ENCODE measurements at regions not wholly inside any gene's neighbourhood (a gene's known extent, or its start where the extent isn't known, plus 50 kb on each side); places are given as distances from the start of the nearest gene placed in this dataset.

DNA sequence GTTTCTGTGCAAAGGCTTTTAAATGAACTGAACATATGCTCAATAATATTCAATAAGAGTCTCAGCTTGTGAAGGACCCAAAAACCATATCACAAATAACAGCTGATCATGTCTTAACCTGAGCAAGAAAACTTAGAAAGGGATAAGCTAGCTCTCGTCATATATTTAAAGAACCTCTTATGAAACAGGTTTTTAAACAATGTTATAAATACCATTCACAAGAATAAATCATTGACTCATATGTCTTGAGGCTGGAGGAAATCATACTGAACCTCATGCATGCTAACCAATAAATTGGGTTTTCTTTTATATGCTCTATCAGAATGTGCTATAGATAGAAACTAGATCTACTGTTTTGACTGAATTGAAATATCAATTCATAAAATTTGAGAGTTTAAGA is 426.9 kb downstream of the NOVA1 start:
- Histone ChIP-seq H3K9me3 (ENCODE audit: control insufficient read depth, insufficient read depth, low read length) (no peaks in the 10 kb centered on the region), H3K36me3 (ENCODE audit: control insufficient read depth, insufficient read depth, low read length) (no peaks in the 10 kb centered on the region), H3K27me3 (ENCODE audit: control insufficient read depth, insufficient read depth, low read length) (no peaks in the 10 kb centered on the region), H3K4me1 (ENCODE audit: control insufficient read depth, insufficient read depth, low read length) (no peaks in the 10 kb centered on the region), H3K27ac (ENCODE audit: low read depth, low read length) (no peak overlapping the region), H3K4me3 (ENCODE audit: low read depth, low read length) (no peak overlapping the region)
- no peak for DNase-seq (ENCODE audit: low read depth in 4 of 6, low spot score in 6 of 6)
- no CpG with 5 or more reads among the region's 1 CpG for WGBS (ENCODE audit: insufficient coverage)

DNA sequence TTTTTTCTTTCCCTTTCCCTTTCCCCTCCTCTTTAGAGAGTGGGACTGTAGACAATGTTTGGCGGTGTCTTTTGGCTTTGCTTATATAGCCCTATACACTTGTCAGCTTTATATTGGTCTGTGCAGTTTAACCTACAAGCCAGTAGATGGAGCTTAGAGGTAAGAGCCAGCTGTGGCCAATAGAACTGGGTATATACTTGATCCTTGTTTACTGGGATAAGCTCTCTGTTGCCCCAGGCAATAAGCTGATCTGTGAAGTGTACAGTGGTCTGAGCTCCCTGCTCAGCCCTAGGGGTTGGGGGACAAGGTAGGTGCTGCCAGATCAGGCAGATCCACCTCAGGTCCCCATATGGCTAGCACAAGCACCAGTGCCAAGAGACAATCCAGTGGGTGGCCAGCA is 434.1 kb downstream of the NOVA1 start:
- H3K4me3 ChIP-seq (ENCODE audit: low read depth, low read length): no peak overlapping the region
- H3K4me1 ChIP-seq (ENCODE audit: control insufficient read depth, insufficient read depth, low read length): no peaks in the 10 kb centered on the region
- H3K36me3 ChIP-seq (ENCODE audit: control insufficient read depth, insufficient read depth, low read length): no peaks in the 10 kb centered on the region
- no peaks in the 10 kb centered on the region for H3K9me3 ChIP-seq (ENCODE audit: control insufficient read depth, insufficient read depth, low read length)
- H3K27ac ChIP-seq (ENCODE audit: low read depth, low read length): no peak overlapping the region
- H3K27me3 ChIP-seq (ENCODE audit: control insufficient read depth, insufficient read depth, low read length): no peaks in the 10 kb centered on the region
- DNase-seq (ENCODE audit: low read depth in 4 of 6, low spot score in 6 of 6): peak in 2 of 6 donors; percentile 20 to 49
- WGBS (ENCODE audit: insufficient coverage): no CpG with 5 or more reads among the region's 1 CpG

- Histone ChIP-seq H3K36me3 (ENCODE audit: control insufficient read depth, insufficient read depth, low read length) (no peaks in the 10 kb centered on the region), H3K27ac (ENCODE audit: low read depth, low read length) (no peak overlapping the region), H3K4me1 (ENCODE audit: control insufficient read depth, insufficient read depth, low read length) (no peaks in the 10 kb centered on the region), H3K9me3 (ENCODE audit: control insufficient read depth, insufficient read depth, low read length) (peaks cover 2% of the 10 kb centered on the region), H3K27me3 (ENCODE audit: control insufficient read depth, insufficient read depth, low read length) (no peaks in the 10 kb centered on the region), H3K4me3 (ENCODE audit: low read depth, low read length) (no peak overlapping the region)
- no peak for DNase-seq (ENCODE audit: low read depth in 4 of 6, low spot score in 6 of 6)
- no CpG with 5 or more reads among the region's 1 CpG for WGBS (ENCODE audit: insufficient coverage)
Measured at GRCh38 chr14:26157517-26157916, 440.3 kb downstream of the NOVA1 start.

DNA sequence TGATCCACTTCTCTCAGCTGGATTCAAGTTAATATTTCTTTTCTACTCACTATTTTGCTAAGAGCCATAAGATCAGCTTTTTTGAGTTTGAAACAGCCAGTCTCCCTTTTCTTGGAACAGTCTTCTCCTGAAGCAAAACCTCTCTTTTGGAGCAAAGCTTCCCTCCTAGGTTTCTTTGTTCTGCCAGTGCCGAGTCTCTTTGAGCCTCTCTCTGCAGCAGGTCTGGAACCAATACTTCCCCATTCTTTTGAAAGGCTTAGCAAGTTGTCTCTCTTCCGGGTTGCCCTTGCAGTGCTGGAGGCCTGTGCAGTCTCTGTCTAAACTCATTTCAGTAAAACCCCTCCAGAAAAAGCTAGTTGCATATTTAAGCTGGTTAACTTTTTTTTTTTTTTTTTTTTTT is 454.8 kb downstream of the NOVA1 start:
- WGBS (ENCODE audit: insufficient coverage): no CpG with 5 or more reads among the region's 2 CpGs

GRCh38 chr14:26138764-26139445 is 458.9 kb downstream of the NOVA1 start:
- Histone ChIP-seq H3K4me3 (ENCODE audit: low read depth, low read length) (no peak overlapping the region), H3K4me1 (ENCODE audit: control insufficient read depth, insufficient read depth, low read length) (no peaks in the 10 kb centered on the region), H3K9me3 (ENCODE audit: control insufficient read depth, insufficient read depth, low read length) (no peaks in the 10 kb centered on the region), H3K27me3 (ENCODE audit: control insufficient read depth, insufficient read depth, low read length) (no peaks in the 10 kb centered on the region), H3K27ac (ENCODE audit: low read depth, low read length) (no peak overlapping the region), H3K36me3 (ENCODE audit: control insufficient read depth, insufficient read depth, low read length) (no peaks in the 10 kb centered on the region)
- WGBS (ENCODE audit: insufficient coverage): no CpG with 5 or more reads among the region's 2 CpGs
- no peak for DNase-seq (ENCODE audit: low read depth in 4 of 6, low spot score in 6 of 6)

More for the DNA sequence above, 454.8 kb downstream of the NOVA1 start:
- Histone ChIP-seq H3K27ac (ENCODE audit: low read depth, low read length) (no peak overlapping the region), H3K36me3 (ENCODE audit: control insufficient read depth, insufficient read depth, low read length) (no peaks in the 10 kb centered on the region), H3K4me3 (ENCODE audit: low read depth, low read length) (no peak overlapping the region), H3K4me1 (ENCODE audit: control insufficient read depth, insufficient read depth, low read length) (no peaks in the 10 kb centered on the region), H3K27me3 (ENCODE audit: control insufficient read depth, insufficient read depth, low read length) (no peaks in the 10 kb centered on the region), H3K9me3 (ENCODE audit: control insufficient read depth, insufficient read depth, low read length) (no peaks in the 10 kb centered on the region)
- peak in 1 of 6 donors; percentile 25 for DNase-seq (ENCODE audit: low read depth in 4 of 6, low spot score in 6 of 6)

- Histone ChIP-seq H3K27ac (ENCODE audit: low read depth, low read length) (no peak overlapping the region), H3K27me3 (ENCODE audit: control insufficient read depth, insufficient read depth, low read length) (no peaks in the 10 kb centered on the region), H3K9me3 (ENCODE audit: control insufficient read depth, insufficient read depth, low read length) (no peaks in the 10 kb centered on the region), H3K4me3 (ENCODE audit: low read depth, low read length) (no peak overlapping the region), H3K4me1 (ENCODE audit: control insufficient read depth, insufficient read depth, low read length) (no peaks in the 10 kb centered on the region), H3K36me3 (ENCODE audit: control insufficient read depth, insufficient read depth, low read length) (no peaks in the 10 kb centered on the region)
- WGBS (ENCODE audit: insufficient coverage): no CpG with 5 or more reads among the region's 1 CpG
- no peak for DNase-seq (ENCODE audit: low read depth in 4 of 6, low spot score in 6 of 6)
Measured at GRCh38 chr14:26137161-26137560, 460.7 kb downstream of the NOVA1 start.

DNA sequence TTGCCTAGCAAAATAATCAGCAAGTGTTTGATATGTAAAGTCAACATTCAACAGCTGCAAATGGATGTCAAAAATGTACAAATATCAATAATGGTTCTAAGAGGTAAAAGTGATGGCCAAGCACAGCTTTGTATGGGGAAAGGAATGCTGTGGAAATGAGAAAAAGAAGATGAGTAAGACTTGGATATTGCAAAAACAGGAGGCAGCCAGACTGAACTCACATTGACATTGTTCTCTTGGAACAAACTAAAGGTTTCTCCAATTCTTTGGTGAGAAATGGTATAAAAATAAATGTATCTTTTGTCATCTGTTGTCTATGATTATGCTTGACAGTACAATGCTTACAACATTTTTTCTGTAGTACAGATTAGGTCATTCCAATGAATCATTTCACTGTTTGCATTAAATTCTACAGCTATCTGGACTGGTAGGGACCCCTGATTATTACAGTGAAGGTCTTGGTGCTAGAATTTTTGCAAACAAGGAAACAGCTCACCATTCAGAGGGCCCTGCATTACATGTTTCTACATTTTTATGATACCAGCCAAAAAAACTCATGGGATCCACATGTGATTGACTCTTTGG is 465.7 kb downstream of the NOVA1 start:
- H3K36me3 ChIP-seq (ENCODE audit: control insufficient read depth, insufficient read depth, low read length): no peaks in the 10 kb centered on the region
- H3K27me3 ChIP-seq (ENCODE audit: control insufficient read depth, insufficient read depth, low read length): no peaks in the 10 kb centered on the region
- DNase-seq (ENCODE audit: low read depth in 4 of 6, low spot score in 6 of 6): no peak
- no peaks in the 10 kb centered on the region for H3K9me3 ChIP-seq (ENCODE audit: control insufficient read depth, insufficient read depth, low read length)
- no peak overlapping the region for H3K4me3 ChIP-seq (ENCODE audit: low read depth, low read length)
- no peaks in the 10 kb centered on the region for H3K4me1 ChIP-seq (ENCODE audit: control insufficient read depth, insufficient read depth, low read length)
- H3K27ac ChIP-seq (ENCODE audit: low read depth, low read length): no peak overlapping the region

GRCh38 chr14:26130690-26131089 is 467.1 kb downstream of the NOVA1 start:
- Histone ChIP-seq H3K27ac (ENCODE audit: low read depth, low read length) (no peak overlapping the region), H3K4me1 (ENCODE audit: control insufficient read depth, insufficient read depth, low read length) (no peaks in the 10 kb centered on the region), H3K4me3 (ENCODE audit: low read depth, low read length) (no peak overlapping the region), H3K36me3 (ENCODE audit: control insufficient read depth, insufficient read depth, low read length) (no peaks in the 10 kb centered on the region), H3K9me3 (ENCODE audit: control insufficient read depth, insufficient read depth, low read length) (no peaks in the 10 kb centered on the region), H3K27me3 (ENCODE audit: control insufficient read depth, insufficient read depth, low read length) (no peaks in the 10 kb centered on the region)
- no peak for DNase-seq (ENCODE audit: low read depth in 4 of 6, low spot score in 6 of 6)
- WGBS (ENCODE audit: insufficient coverage): no CpG with 5 or more reads among the region's 1 CpG

- H3K9me3 ChIP-seq (ENCODE audit: control insufficient read depth, insufficient read depth, low read length): no peaks in the 10 kb centered on the region
Measured at GRCh38 chr14:26128931-26129671, 468.7 kb downstream of the NOVA1 start.

More at GRCh38 chr14:26128931-26129671, 468.7 kb downstream of the NOVA1 start:
- H3K4me3 ChIP-seq (ENCODE audit: low read depth, low read length): no peak overlapping the region
- no peaks in the 10 kb centered on the region for H3K27me3 ChIP-seq (ENCODE audit: control insufficient read depth, insufficient read depth, low read length)
- peak in 3 of 6 donors; percentile 38 to 77 (median 66) for DNase-seq (ENCODE audit: low read depth in 4 of 6, low spot score in 6 of 6)
- H3K36me3 ChIP-seq (ENCODE audit: control insufficient read depth, insufficient read depth, low read length): no peaks in the 10 kb centered on the region
- H3K27ac ChIP-seq (ENCODE audit: low read depth, low read length): peak overlapping the region; percentile 43
- no CpG with 5 or more reads among the region's 4 CpGs for WGBS (ENCODE audit: insufficient coverage)
- no peaks in the 10 kb centered on the region for H3K4me1 ChIP-seq (ENCODE audit: control insufficient read depth, insufficient read depth, low read length)

Data from spinal cord (tissue), 9 donors.